Endothelial cell (in vitro differentiated cells): ENCODE measurements at regions not wholly inside any gene's neighbourhood (a gene's known extent, or its start where the extent isn't known, plus 50 kb on each side); places are given as distances from the start of the nearest gene placed in this dataset.

Experiments used
- DNase-seq: peaks from one replicate; pipeline ENCODE4 v3.0.0; 2021; ENCODE audit warnings: low spot score
- H3K27ac Mint-ChIP-seq: one replicate; pipeline ENCODE4 v1.8.0; 2021; ENCODE audit warnings: mixed read lengths, inconsistent platforms; ENCODE audit not compliant: unreplicated experiment
- H3K27me3 Mint-ChIP-seq: one replicate; pipeline ENCODE4 v1.8.0; 2021; ENCODE audit warnings: mild to moderate bottlenecking, moderate library complexity, mixed read lengths, inconsistent platforms; ENCODE audit not compliant: unreplicated experiment
- H3K36me3 Mint-ChIP-seq: one replicate; pipeline ENCODE4 v1.8.0; 2021; ENCODE audit warnings: mild to moderate bottlenecking, low read depth, mixed read lengths, inconsistent platforms; ENCODE audit not compliant: unreplicated experiment
- H3K4me1 Mint-ChIP-seq: one replicate; pipeline ENCODE4 v1.8.0; 2021; ENCODE audit warnings: mild to moderate bottlenecking, mixed read lengths, inconsistent platforms; ENCODE audit not compliant: unreplicated experiment
- H3K4me3 Mint-ChIP-seq: one replicate; pipeline ENCODE4 v1.8.0; 2021; ENCODE audit warnings: mild to moderate bottlenecking, mixed read lengths, inconsistent platforms; ENCODE audit not compliant: unreplicated experiment
- H3K9me3 Mint-ChIP-seq: one replicate; pipeline ENCODE4 v1.8.0; 2021; ENCODE audit warnings: mixed read lengths, inconsistent platforms; ENCODE audit not compliant: unreplicated experiment
- TF ChIP-seq, protein P1 (sequence below): fragments of 200-600 bp; sonication (generic); IDR thresholded peaks from one replicate; pipeline ENCODE4 v1.5.0; 2021; ENCODE audit warnings: antibody characterized with exemption; ENCODE audit not compliant: unreplicated experiment

DNA sequence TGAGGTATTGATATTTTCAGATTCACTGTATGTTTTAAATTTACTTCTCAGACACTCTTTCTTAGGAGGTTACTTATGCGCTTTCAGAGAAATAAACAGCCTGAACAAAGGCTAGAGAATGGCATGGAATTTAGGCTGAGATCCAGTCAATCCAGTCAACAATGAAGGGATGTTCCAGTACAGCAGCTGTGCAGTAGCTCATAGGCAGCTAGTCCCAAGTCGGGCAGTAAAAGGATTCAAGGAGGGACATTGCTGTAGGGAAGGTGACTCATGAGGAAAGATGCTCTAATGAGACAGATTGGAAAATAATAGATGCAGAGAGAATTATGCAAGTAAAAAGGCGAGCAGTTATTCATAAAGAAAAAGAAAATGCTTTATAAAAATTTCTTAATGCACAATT, 397.9 kb upstream of the RGPD4 start:
- no peak overlapping the region for H3K27ac Mint-ChIP-seq
- no peaks in the 10 kb centered on the region for H3K36me3 Mint-ChIP-seq
- H3K27me3 Mint-ChIP-seq: no peaks in the 10 kb centered on the region
- TF ChIP-seq, protein P1, sequence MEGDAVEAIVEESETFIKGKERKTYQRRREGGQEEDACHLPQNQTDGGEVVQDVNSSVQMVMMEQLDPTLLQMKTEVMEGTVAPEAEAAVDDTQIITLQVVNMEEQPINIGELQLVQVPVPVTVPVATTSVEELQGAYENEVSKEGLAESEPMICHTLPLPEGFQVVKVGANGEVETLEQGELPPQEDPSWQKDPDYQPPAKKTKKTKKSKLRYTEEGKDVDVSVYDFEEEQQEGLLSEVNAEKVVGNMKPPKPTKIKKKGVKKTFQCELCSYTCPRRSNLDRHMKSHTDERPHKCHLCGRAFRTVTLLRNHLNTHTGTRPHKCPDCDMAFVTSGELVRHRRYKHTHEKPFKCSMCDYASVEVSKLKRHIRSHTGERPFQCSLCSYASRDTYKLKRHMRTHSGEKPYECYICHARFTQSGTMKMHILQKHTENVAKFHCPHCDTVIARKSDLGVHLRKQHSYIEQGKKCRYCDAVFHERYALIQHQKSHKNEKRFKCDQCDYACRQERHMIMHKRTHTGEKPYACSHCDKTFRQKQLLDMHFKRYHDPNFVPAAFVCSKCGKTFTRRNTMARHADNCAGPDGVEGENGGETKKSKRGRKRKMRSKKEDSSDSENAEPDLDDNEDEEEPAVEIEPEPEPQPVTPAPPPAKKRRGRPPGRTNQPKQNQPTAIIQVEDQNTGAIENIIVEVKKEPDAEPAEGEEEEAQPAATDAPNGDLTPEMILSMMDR: no peak
- H3K9me3 Mint-ChIP-seq: no peaks in the 10 kb centered on the region
- H3K4me1 Mint-ChIP-seq: no peaks in the 10 kb centered on the region
- no peak overlapping the region for H3K4me3 Mint-ChIP-seq
- DNase-seq: no peak

DNA sequence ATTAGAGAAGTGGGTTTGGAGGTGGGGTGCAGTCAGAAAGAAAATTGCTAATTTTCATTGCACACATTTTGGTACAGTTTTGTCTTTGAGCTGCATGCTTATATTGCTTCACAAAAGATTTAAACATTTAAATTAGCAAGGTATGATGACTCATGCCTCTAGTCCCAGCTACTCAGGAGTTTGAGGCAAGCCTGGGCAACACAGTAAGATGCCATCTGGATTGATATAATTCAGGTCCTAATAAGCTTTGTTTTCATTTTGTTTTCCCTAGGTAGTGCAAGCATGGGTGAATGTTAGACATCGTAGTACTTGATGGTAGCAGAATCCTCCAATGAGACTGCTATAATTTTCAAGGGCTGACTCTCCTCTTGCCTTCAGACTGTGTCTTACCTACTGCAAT, 396.7 kb upstream of the RGPD4 start:
- no peak overlapping the region for H3K27ac Mint-ChIP-seq

DNA sequence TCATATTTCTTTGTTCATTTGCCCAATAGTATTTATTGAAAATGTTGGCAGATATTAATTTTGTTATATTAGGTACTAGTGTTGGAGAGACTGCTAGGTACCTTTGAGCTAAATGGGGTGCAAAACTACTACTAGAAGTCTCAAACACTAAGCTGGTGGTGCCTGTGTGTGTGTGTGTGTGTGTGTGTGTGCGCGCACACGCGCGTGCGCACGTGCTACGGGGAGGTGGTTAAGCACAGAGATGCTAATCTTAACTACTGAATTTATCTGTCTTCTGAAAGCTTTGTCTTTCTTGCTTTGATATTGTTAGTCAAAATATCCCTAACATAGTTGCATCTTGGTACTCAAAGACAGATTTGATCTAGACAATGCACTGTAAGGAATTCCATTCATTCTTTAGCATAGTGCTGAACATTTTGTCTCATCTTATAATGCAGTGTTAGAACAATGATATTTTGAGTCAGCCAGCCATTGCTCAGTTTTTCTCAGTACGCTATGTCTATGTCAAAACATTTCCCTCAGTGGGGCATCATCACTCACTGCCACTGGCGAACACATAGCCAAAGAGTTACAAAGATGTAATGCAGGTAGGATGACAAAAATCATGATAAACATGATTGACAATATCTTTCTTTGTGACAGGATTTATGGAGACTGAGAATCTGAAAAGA, 396.0 kb upstream of the RGPD4 start:
- H3K27me3 Mint-ChIP-seq: no peaks in the 10 kb centered on the region
- H3K4me3 Mint-ChIP-seq: no peak overlapping the region
- no peaks in the 10 kb centered on the region for H3K36me3 Mint-ChIP-seq
- H3K4me1 Mint-ChIP-seq: no peaks in the 10 kb centered on the region
- no peak for DNase-seq
- no peaks in the 10 kb centered on the region for H3K9me3 Mint-ChIP-seq
- no peak overlapping the region for H3K27ac Mint-ChIP-seq
- TF ChIP-seq, protein P1: no peak

More for the DNA sequence above, 396.7 kb upstream of the RGPD4 start:
- no peak for DNase-seq
- Mint-ChIP-seq H3K9me3 (no peaks in the 10 kb centered on the region), H3K36me3 (no peaks in the 10 kb centered on the region), H3K4me1 (no peaks in the 10 kb centered on the region), H3K4me3 (no peak overlapping the region), H3K27me3 (no peaks in the 10 kb centered on the region)
- TF ChIP-seq, protein P1: no peak

DNA sequence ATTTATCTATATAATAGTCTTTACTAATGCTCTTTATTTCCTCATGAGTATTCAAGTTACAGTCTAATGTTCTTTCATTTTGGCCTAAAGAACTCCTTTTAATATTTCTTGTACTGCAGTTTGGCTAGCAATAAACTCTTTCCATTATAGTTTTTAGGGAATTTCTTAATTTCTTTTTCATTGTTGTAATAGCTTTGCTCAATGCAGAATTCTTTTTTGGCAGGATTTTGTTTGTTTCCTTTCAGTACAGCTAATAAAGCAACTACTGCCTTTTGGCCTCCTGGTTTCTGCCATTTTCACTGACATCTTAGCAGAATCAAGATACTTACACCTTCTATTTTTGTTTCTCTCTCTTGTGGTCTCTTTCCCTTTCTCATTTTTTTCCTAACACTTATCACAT, 390.4 kb upstream of the RGPD4 start:
- DNase-seq: no peak
- TF ChIP-seq, protein P1: no peak
- no peaks in the 10 kb centered on the region for H3K36me3 Mint-ChIP-seq
- no peak overlapping the region for H3K4me3 Mint-ChIP-seq
- H3K27ac Mint-ChIP-seq: no peak overlapping the region
- H3K9me3 Mint-ChIP-seq: no peaks in the 10 kb centered on the region
- no peaks in the 10 kb centered on the region for H3K4me1 Mint-ChIP-seq
- no peaks in the 10 kb centered on the region for H3K27me3 Mint-ChIP-seq

DNA sequence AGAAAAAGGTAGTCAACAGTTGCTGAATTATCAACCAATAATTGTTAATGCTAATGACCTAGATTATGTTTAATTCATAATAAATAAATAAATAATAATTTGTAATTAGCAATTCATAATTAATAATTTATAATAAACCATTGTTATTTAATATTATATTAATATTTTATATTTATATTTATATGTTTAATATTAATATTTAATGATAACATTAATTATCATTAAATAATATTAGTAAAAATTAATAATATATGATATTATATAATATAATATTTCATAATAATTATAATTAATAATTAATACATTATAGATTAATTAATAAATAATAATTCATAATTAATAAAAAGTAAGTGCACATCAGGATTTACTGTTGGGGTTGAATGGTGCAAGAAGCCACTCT, 389.4 kb upstream of the RGPD4 start:
- H3K4me1 Mint-ChIP-seq: no peaks in the 10 kb centered on the region
- H3K36me3 Mint-ChIP-seq: no peaks in the 10 kb centered on the region
- H3K27ac Mint-ChIP-seq: no peak overlapping the region
- no peaks in the 10 kb centered on the region for H3K27me3 Mint-ChIP-seq
- H3K9me3 Mint-ChIP-seq: no peaks in the 10 kb centered on the region
- TF ChIP-seq, protein P1: no peak
- no peak for DNase-seq
- no peak overlapping the region for H3K4me3 Mint-ChIP-seq
